GM12864 (cell line): ENCODE measurements at regions not wholly inside any gene's neighbourhood (a gene's known extent, or its start where the extent isn't known, plus 50 kb on each side); places are given as distances from the start of the nearest gene placed in this dataset.

Source experiments
- DNase-seq: peaks from one replicate; pipeline ENCODE4 v3.0.0-alpha.2; 2011; ENCODE audit warnings: low read depth
- H3K4me3 ChIP-seq: 2 replicates; pipeline ENCODE4 v1.5.1; 2011; ENCODE audit warnings: mild to moderate bottlenecking, low read depth, low read length, control low read depth
- TF ChIP-seq, protein P1 (sequence below): IDR thresholded peaks from 2 replicates; pipeline ENCODE4 v1.5.1; 2011; ENCODE audit warnings: low read depth, mild to moderate bottlenecking, moderate library complexity, low read length, control low read depth, inconsistent platforms; ENCODE audit errors: missing control alignments

DNA sequence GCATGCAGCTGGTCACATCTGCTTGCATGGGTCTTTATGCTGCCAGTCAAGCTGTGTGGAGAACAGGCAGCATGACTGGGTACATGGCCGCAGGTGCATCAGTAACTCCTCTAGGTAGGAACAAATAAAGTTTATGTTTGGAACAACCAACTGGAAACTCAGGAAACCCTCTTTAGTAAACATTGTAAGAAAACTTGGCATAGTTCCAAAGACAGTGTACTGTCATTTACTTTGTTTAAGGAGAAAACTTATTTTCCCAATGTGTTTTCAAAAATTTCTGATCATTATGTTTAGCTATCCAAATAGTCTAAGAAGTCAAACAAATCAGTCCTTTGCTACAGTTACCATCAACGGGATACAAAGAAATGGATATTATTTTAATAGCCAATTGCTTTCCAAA, 386.0 kb downstream of the CHSY3 start:
- TF ChIP-seq, protein P1, sequence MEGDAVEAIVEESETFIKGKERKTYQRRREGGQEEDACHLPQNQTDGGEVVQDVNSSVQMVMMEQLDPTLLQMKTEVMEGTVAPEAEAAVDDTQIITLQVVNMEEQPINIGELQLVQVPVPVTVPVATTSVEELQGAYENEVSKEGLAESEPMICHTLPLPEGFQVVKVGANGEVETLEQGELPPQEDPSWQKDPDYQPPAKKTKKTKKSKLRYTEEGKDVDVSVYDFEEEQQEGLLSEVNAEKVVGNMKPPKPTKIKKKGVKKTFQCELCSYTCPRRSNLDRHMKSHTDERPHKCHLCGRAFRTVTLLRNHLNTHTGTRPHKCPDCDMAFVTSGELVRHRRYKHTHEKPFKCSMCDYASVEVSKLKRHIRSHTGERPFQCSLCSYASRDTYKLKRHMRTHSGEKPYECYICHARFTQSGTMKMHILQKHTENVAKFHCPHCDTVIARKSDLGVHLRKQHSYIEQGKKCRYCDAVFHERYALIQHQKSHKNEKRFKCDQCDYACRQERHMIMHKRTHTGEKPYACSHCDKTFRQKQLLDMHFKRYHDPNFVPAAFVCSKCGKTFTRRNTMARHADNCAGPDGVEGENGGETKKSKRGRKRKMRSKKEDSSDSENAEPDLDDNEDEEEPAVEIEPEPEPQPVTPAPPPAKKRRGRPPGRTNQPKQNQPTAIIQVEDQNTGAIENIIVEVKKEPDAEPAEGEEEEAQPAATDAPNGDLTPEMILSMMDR, result no peak
- no peak for DNase-seq
- H3K4me3 ChIP-seq, result no peak overlapping the region

DNA sequence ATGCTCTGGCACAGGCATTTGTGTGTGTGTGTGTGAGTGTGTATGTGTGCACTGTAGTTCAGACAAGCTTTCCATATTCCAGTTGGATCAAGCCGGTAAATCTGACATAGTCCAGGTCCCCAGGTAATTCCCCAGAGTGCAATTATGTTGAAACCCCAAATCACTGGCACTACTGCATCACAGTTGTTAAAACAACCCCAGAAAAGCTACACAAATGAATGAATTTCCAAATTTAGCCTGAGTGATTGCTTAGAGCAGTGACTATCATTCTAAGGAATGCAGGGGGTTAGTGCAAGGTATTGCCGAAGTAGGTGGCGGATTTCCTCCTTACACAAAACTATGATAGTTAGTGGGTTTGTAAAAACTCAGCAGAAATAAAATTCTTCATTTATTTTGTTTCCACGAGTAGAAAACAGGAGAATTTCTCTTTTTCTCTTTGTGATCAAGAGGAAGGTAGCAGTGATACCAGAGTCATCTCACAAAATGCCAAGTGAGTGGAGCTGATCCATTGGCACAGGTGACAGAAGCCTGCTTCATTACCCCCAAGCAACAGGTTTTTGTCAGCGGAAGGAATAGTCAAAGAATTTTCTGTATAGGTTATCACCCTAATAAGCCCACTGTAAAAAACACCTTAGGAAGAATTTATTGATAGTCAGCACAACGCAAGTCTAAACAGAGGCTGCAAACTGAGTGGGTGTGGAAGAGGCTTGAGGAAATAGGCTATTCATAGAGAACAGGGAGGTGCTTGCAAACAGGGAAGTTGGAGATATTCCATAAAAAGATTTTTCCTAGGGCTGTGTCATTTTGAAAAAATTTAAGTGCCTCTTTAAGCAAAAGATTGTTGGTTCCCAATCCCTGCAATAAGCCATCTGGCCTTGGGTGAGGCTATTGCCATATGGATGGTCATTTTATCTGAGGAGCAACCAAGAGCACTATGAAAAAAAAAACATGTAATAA, 385.1 kb downstream of the CHSY3 start:
- TF ChIP-seq, protein P1, result no peak
- no peak for DNase-seq
- H3K4me3 ChIP-seq, result no peak overlapping the region

DNA sequence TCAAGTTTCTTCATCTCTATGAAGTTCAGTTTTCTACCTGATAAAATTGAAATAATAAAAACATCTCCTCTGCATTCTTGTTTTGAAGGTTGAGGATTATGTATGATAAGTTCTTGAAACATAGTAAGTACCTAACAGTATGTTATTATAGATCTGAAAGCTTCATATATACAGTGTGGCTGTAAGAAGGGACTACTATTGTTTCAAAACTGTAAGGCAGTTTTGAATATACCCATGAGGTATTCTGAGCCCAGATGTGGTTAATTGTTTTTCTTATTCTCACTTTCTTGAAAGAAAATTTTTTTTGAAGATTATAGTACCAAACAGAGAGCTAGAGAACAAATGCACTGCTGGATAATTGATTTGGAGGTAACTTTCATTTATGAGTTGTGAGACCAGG, 383.2 kb downstream of the CHSY3 start:
- DNase-seq, result no peak
- TF ChIP-seq, protein P1, result no peak

DNA sequence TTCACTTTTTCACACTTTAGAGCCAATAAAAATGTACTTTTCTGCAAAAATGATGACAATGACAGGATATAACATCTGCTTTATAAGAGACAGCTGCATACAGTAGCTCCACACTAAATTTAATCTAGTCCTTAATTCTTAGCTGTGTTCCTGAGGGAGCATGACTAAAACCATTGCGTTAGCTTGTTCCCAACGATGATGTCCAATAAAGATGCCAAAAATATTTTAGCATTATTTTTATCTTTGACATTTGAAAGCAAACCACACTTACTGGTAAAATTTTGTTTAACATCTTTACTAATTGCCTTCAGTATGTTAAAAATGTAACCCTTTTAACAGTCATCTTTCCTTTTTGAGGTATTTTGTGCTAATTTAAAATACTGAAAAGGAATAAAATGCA, 382.7 kb downstream of the CHSY3 start:
- no peak for DNase-seq
- H3K4me3 ChIP-seq, result no peak overlapping the region
- TF ChIP-seq, protein P1, result no peak

More for the DNA sequence above, 383.2 kb downstream of the CHSY3 start:
- H3K4me3 ChIP-seq, result no peak overlapping the region

DNA sequence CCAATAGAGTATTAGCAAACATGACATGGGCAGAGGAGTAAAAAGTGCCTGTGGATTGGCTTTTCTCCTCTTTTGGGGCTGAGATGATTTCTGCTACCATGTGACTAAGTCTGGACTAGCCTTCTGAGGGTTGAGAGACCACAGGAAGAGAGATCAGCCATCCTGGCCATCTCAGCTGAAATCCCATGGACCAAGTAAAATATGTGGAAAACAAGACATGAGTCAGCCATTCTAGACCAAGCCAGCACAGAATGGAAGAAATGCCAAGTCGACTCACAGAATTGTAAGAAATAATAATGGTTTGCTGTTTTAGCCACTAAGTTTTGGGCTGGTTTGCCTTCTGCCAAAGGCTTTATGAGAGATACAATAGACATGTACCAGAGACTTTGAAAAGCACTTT, 377.8 kb downstream of the CHSY3 start:
- TF ChIP-seq, protein P1, result no peak

DNA sequence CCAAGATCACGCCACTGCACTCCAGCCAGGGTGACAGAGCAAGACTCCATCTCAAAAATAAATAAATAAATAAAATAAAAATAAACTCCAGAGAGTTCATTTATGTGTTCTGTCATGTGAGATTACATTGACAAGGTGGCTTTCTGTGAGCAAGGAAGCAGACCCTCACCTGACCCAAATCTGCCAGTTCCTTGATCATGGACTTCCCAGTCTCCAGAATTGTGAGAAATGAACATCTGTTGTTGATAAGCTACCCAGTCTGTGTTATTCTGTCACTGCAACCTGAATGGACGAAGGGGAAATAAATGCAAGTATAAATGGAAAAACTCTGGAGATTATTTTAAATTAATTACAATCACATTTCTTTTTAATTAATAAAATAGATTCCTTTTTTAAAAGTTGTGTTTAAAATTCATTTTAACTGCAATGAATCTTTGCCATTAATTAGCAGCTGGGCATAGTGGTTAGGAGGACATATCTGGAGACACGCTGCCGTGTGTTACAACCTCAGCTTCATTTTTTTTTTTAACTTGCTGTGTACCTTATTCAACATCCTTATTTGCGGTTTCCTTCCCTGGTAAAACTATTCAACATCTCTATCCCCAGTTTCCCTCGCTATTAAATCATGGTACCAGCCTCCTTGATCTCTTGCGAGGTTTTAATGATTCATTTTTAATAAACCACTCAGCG, 376.4 kb downstream of the CHSY3 start:
- TF ChIP-seq, protein P1, result no peak
- no peak for DNase-seq
- H3K4me3 ChIP-seq, result no peak overlapping the region

More for the DNA sequence above, 377.8 kb downstream of the CHSY3 start:
- DNase-seq, result no peak
- no peak overlapping the region for H3K4me3 ChIP-seq
